ENCODE measurements at regions not wholly inside any gene's neighbourhood (a gene's known extent, or its start where the extent isn't known, plus 50 kb on each side); places are given as distances from the start of the nearest gene placed in this dataset.
"Not testable (repeated sequence)": the region's sequence is repeated elsewhere in the genome, so short reads cannot be mapped to it uniquely, and the experiment has no call there.

GRCh38 chr20:30295396-30295795 is 962.1 kb upstream of the DEFB115 start:
- not testable (repeated sequence) for H3K14ac ChIP-seq (ENCODE audit: insufficient read depth, low read length); H3T11ph ChIP-seq (ENCODE audit: low read length); H2BK20ac ChIP-seq (ENCODE audit: low read depth, low read length, poor library complexity, severe bottlenecking); H2BK120ac ChIP-seq (ENCODE audit: low read depth, low read length, poor library complexity, severe bottlenecking); H3K79me2 ChIP-seq (ENCODE audit: insufficient read depth, low read length); H4K8ac ChIP-seq (replicated peaks; ENCODE audit: insufficient read length, low read depth, low read length); H3K79me1 ChIP-seq (ENCODE audit: insufficient read depth, low read depth, low read length, poor library complexity, severe bottlenecking); DNase-seq; H3K9ac ChIP-seq (ENCODE audit: extremely low read depth, insufficient read length, low read length); H4K20me1 ChIP-seq (ENCODE audit: control insufficient read depth, insufficient read depth, insufficient read length); H3K56ac ChIP-seq (ENCODE audit: insufficient read length, low read depth, low read length); H3K4me1 ChIP-seq (ENCODE audit: insufficient read depth, low read length); H3K27me3 ChIP-seq (ENCODE audit: insufficient read depth, low read length); H2BK5ac ChIP-seq (ENCODE audit: insufficient read length, low read length); H3K18ac ChIP-seq (ENCODE audit: insufficient read length, low read depth, low read length); H2BK15ac ChIP-seq (ENCODE audit: low read depth, low read length); H3K27ac Mint-ChIP-seq; H3K4me1 Mint-ChIP-seq; H4K91ac ChIP-seq (ENCODE audit: insufficient read length, low read depth, low read length); H3K4ac ChIP-seq (ENCODE audit: low read depth, low read length); H2AK5ac ChIP-seq (ENCODE audit: insufficient read length, low read length); H3K23ac ChIP-seq (ENCODE audit: insufficient read length, low read depth, low read length); H2AFZ ChIP-seq (ENCODE audit: low read length); H2BK12ac ChIP-seq (ENCODE audit: insufficient read length, low read depth, low read length); H3K4me3 Mint-ChIP-seq; H3K4me2 ChIP-seq (ENCODE audit: insufficient read depth, insufficient read length, low read length); H3K23me2 ChIP-seq (ENCODE audit: insufficient read length, low read depth, low read length, poor library complexity, severe bottlenecking); H3K27me3 Mint-ChIP-seq (ENCODE audit: low read depth); H4K5ac ChIP-seq (ENCODE audit: insufficient read length, low read depth, low read length); H3K27ac ChIP-seq (ENCODE audit: insufficient read length, low read depth, low read length)
- peaks cover 19% of the 10 kb centered on the region for H3K9me3 ChIP-seq (ENCODE audit: control insufficient read depth, low read depth, low read length)
- H3K36me3 Mint-ChIP-seq (ENCODE audit: insufficient read depth in 1 of 3, low read depth in 3 of 3) = peaks cover 7 to 15% (median 9%) of the 10 kb centered on the region in 3 experiments
- peaks cover 77 to 86% of the 10 kb centered on the region in 2 experiments for H3K9me3 Mint-ChIP-seq
- WGBS (ENCODE audit: extremely low coverage, insufficient read length, low lambda C conversion rate) = no CpG with 5 or more reads among the region's 1 CpG

GRCh38 chr20:30295967-30296366 is 961.5 kb upstream of the DEFB115 start:
- not testable (repeated sequence) for H3K23me2 ChIP-seq (ENCODE audit: insufficient read length, low read depth, low read length, poor library complexity, severe bottlenecking); H3K56ac ChIP-seq (ENCODE audit: insufficient read length, low read depth, low read length); H2AK5ac ChIP-seq (ENCODE audit: insufficient read length, low read length); H3K27me3 ChIP-seq (ENCODE audit: insufficient read depth, low read length); H3K4ac ChIP-seq (ENCODE audit: low read depth, low read length); H4K5ac ChIP-seq (ENCODE audit: insufficient read length, low read depth, low read length); H2BK20ac ChIP-seq (ENCODE audit: low read depth, low read length, poor library complexity, severe bottlenecking); H2BK120ac ChIP-seq (ENCODE audit: low read depth, low read length, poor library complexity, severe bottlenecking); H3K14ac ChIP-seq (ENCODE audit: insufficient read depth, low read length); H4K91ac ChIP-seq (ENCODE audit: insufficient read length, low read depth, low read length); H3K27me3 Mint-ChIP-seq (ENCODE audit: low read depth); H3K27ac ChIP-seq (ENCODE audit: insufficient read length, low read depth, low read length); H4K20me1 ChIP-seq (ENCODE audit: control insufficient read depth, insufficient read depth, insufficient read length); H2BK15ac ChIP-seq (ENCODE audit: low read depth, low read length); H3K4me2 ChIP-seq (ENCODE audit: insufficient read depth, insufficient read length, low read length); H3K18ac ChIP-seq (ENCODE audit: insufficient read length, low read depth, low read length); H2AFZ ChIP-seq (ENCODE audit: low read length); H3K9ac ChIP-seq (ENCODE audit: extremely low read depth, insufficient read length, low read length); H3T11ph ChIP-seq (ENCODE audit: low read length); H3K23ac ChIP-seq (ENCODE audit: insufficient read length, low read depth, low read length); H4K8ac ChIP-seq (replicated peaks; ENCODE audit: insufficient read length, low read depth, low read length); H2BK5ac ChIP-seq (ENCODE audit: insufficient read length, low read length); H3K27ac Mint-ChIP-seq; H3K4me3 Mint-ChIP-seq; H2BK12ac ChIP-seq (ENCODE audit: insufficient read length, low read depth, low read length); H3K4me1 Mint-ChIP-seq; H3K4me1 ChIP-seq (ENCODE audit: insufficient read depth, low read length); DNase-seq; H3K79me2 ChIP-seq (ENCODE audit: insufficient read depth, low read length); H3K79me1 ChIP-seq (ENCODE audit: insufficient read depth, low read depth, low read length, poor library complexity, severe bottlenecking)
- peaks cover 19% of the 10 kb centered on the region for H3K9me3 ChIP-seq (ENCODE audit: control insufficient read depth, low read depth, low read length)
- Mint-ChIP-seq H3K36me3 (ENCODE audit: insufficient read depth in 1 of 3, low read depth in 3 of 3) (peaks cover 4 to 11% (median 7%) of the 10 kb centered on the region in 3 experiments; a peak in 6 of 7 replicates), H3K9me3 (peaks cover 78 to 85% of the 10 kb centered on the region in 2 experiments)
- WGBS (ENCODE audit: extremely low coverage, insufficient read length, low lambda C conversion rate) = no CpG with 5 or more reads among the region's 9 CpGs
